ENCODE measurements at regions not wholly inside any gene's neighbourhood (a gene's known extent, or its start where the extent isn't known, plus 50 kb on each side); places are given as distances from the start of the nearest gene placed in this dataset.

GRCh38 chr13:109989686-109990085 lies 203.3 kb upstream of the IRS2 start:
- no peak for TF ChIP-seq POLR2A (IDR thresholded peaks at IDR 0.05)
- TF ChIP-seq, protein P1, sequence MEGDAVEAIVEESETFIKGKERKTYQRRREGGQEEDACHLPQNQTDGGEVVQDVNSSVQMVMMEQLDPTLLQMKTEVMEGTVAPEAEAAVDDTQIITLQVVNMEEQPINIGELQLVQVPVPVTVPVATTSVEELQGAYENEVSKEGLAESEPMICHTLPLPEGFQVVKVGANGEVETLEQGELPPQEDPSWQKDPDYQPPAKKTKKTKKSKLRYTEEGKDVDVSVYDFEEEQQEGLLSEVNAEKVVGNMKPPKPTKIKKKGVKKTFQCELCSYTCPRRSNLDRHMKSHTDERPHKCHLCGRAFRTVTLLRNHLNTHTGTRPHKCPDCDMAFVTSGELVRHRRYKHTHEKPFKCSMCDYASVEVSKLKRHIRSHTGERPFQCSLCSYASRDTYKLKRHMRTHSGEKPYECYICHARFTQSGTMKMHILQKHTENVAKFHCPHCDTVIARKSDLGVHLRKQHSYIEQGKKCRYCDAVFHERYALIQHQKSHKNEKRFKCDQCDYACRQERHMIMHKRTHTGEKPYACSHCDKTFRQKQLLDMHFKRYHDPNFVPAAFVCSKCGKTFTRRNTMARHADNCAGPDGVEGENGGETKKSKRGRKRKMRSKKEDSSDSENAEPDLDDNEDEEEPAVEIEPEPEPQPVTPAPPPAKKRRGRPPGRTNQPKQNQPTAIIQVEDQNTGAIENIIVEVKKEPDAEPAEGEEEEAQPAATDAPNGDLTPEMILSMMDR (IDR thresholded peaks at IDR 0.05) = no peak
